Osteocyte (in vitro differentiated cells): ENCODE measurements at regions not wholly inside any gene's neighbourhood (a gene's known extent, or its start where the extent isn't known, plus 50 kb on each side); places are given as distances from the start of the nearest gene placed in this dataset.
"Not testable (repeated sequence)": the region's sequence is repeated elsewhere in the genome, so short reads cannot be mapped to it uniquely, and the experiment has no call there.

ENCODE experiments used
- DNase-seq: peaks from one replicate; pipeline ENCODE4 v3.0.0; 2021; ENCODE audit warnings: mixed read lengths; ENCODE audit not compliant: unreplicated experiment; ENCODE audit errors: extremely low spot score
- H3K27ac Mint-ChIP-seq: one replicate; pipeline ENCODE4 v1.8.0; 2021; ENCODE audit warnings: mild to moderate bottlenecking, mixed read lengths; ENCODE audit not compliant: unreplicated experiment
- H3K27me3 Mint-ChIP-seq: one replicate; pipeline ENCODE4 v1.8.0; 2021; ENCODE audit warnings: mixed read lengths; ENCODE audit not compliant: unreplicated experiment
- H3K36me3 Mint-ChIP-seq: one replicate; pipeline ENCODE4 v1.8.0; 2021; ENCODE audit warnings: mixed read lengths; ENCODE audit not compliant: unreplicated experiment
- H3K4me1 Mint-ChIP-seq: one replicate; pipeline ENCODE4 v1.8.0; 2021; ENCODE audit warnings: mixed read lengths; ENCODE audit not compliant: unreplicated experiment
- H3K4me3 Mint-ChIP-seq: one replicate; pipeline ENCODE4 v1.8.0; 2021; ENCODE audit warnings: mild to moderate bottlenecking, moderate library complexity, mixed read lengths; ENCODE audit not compliant: unreplicated experiment
- H3K9me3 Mint-ChIP-seq: one replicate; pipeline ENCODE4 v1.8.0; 2021; ENCODE audit warnings: mixed read lengths; ENCODE audit not compliant: unreplicated experiment
- TF ChIP-seq, protein P1 (sequence below): fragments of 200-600 bp; sonication (generic); IDR thresholded peaks from 2 replicates; pipeline ENCODE4 v1.5.0; 2021; ENCODE audit warnings: antibody characterized with exemption, mild to moderate bottlenecking, moderate library complexity

DNA sequence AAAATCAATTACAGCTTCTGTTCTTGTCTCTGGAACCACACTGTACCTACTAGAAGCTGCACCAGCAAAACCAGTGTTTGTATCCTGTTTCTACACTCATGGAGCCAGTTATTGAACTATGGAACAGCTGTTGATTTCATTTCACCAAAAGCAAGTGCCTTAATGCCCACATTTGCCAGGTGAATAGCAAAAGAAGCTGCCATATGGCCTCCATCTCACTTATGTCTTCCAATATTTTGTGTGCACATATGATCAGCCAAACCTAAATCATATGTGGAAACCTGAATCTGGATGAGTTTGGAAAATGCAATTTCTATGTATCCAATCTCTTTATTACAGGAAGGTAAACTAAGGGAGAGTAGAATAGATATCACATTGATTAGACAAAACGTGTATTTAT lies 415.8 kb upstream of the GRID2 start:
- Mint-ChIP-seq H3K9me3 (peaks cover 4% of the 10 kb centered on the region), H3K36me3 (no peaks in the 10 kb centered on the region), H3K27me3 (no peaks in the 10 kb centered on the region), H3K27ac (no peak overlapping the region), H3K4me3 (no peak overlapping the region), H3K4me1 (no peaks in the 10 kb centered on the region)
- DNase-seq: no peak
- TF ChIP-seq, protein P1, sequence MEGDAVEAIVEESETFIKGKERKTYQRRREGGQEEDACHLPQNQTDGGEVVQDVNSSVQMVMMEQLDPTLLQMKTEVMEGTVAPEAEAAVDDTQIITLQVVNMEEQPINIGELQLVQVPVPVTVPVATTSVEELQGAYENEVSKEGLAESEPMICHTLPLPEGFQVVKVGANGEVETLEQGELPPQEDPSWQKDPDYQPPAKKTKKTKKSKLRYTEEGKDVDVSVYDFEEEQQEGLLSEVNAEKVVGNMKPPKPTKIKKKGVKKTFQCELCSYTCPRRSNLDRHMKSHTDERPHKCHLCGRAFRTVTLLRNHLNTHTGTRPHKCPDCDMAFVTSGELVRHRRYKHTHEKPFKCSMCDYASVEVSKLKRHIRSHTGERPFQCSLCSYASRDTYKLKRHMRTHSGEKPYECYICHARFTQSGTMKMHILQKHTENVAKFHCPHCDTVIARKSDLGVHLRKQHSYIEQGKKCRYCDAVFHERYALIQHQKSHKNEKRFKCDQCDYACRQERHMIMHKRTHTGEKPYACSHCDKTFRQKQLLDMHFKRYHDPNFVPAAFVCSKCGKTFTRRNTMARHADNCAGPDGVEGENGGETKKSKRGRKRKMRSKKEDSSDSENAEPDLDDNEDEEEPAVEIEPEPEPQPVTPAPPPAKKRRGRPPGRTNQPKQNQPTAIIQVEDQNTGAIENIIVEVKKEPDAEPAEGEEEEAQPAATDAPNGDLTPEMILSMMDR: no peak

DNA sequence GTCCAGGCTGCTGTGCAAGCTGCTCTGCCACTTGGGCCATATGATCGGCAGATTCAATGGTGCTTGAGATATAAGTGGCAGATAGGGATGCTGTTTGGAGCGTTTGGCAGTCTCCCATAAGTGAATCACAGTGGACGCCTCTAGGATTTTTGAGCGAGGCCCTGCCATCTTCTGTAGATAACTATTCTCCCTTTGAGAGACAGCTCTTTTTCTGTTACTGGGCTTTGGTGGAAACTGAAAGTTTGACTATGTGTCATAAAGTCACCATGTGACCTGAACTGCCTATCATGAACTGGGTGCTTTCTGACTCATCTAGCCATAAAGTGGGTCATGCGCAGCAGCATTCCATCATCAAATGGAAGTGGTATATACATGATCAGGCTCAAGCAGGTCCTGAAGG lies 412.5 kb upstream of the GRID2 start:
- H3K9me3 Mint-ChIP-seq, H3K36me3 Mint-ChIP-seq, H3K27ac Mint-ChIP-seq, H3K4me1 Mint-ChIP-seq, H3K4me3 Mint-ChIP-seq, DNase-seq, H3K27me3 Mint-ChIP-seq: not testable (repeated sequence)

DNA sequence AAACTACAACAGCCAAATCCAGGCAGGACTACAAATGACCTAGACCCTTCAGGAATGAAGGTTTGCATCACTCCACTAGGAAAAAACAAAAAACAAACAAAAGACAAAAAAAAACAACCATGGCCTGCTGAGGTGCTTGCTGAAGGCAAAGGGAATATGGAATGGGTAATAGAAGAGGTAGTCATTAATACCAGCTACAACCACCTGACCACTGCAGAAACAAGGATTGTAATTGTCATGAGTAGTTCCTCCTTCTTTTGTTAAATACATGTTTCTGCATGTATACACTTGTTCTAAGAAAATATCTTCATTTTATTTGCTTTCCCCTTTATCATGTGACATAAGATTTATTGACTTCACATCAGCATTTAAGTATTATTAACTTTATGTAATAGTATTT lies 409.8 kb upstream of the GRID2 start:
- Mint-ChIP-seq H3K9me3 (peaks cover 4% of the 10 kb centered on the region), H3K27ac (no peak overlapping the region)

DNA sequence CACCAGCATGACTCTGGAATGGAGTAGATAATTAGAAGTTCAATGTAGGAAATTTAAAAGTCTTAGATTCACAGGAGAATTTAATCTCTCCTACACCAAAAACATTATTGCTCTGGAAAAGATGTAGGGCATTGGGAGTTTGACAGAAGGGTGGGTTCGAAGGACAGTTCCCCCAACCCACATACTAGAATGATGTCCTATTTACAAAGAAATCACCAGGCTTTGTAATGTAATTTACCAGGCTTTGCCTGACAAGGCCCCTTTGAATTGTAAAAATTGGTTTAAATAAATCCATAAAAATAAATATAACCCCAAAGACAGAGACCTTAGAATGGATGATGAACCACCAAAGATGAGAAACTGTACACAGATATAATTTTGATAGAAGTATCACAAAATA lies 399.2 kb upstream of the GRID2 start:
- Mint-ChIP-seq H3K27ac (no peak overlapping the region), H3K4me1 (no peaks in the 10 kb centered on the region)

More for the DNA sequence above, 409.8 kb upstream of the GRID2 start:
- no peak for DNase-seq
- Mint-ChIP-seq H3K36me3 (no peaks in the 10 kb centered on the region), H3K27me3 (no peaks in the 10 kb centered on the region), H3K4me1 (no peaks in the 10 kb centered on the region), H3K4me3 (no peak overlapping the region)
- TF ChIP-seq, protein P1: no peak

DNA sequence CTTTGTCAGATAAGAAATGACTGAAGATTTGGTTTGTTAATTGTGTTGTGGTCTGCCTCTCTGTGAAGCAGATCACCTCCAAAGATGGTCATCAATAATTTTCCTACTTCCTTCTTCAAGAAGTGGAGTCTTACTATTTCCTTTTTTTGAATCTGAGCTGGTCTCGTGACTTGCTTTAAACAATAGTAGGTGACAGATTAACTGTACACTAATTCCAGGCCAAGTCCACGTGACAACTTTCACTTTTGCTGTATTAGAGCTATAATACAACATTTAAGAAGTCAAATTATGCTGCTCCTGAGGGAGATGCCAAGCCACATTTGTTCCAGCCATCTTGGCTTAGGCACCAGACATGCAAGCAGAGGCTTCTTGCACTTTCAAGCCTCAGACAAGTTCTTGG lies 393.8 kb upstream of the GRID2 start:
- no peak for DNase-seq
- H3K36me3 Mint-ChIP-seq: no peaks in the 10 kb centered on the region
- H3K27me3 Mint-ChIP-seq: no peaks in the 10 kb centered on the region
- no peak overlapping the region for H3K27ac Mint-ChIP-seq
- H3K9me3 Mint-ChIP-seq: no peaks in the 10 kb centered on the region
- H3K4me1 Mint-ChIP-seq: no peaks in the 10 kb centered on the region
- no peak overlapping the region for H3K4me3 Mint-ChIP-seq
- TF ChIP-seq, protein P1: no peak

More for the DNA sequence above, 399.2 kb upstream of the GRID2 start:
- Mint-ChIP-seq H3K9me3 (no peaks in the 10 kb centered on the region), H3K36me3 (no peaks in the 10 kb centered on the region), H3K27me3 (no peaks in the 10 kb centered on the region), H3K4me3 (no peak overlapping the region)
- TF ChIP-seq, protein P1: no peak
- DNase-seq: no peak

DNA sequence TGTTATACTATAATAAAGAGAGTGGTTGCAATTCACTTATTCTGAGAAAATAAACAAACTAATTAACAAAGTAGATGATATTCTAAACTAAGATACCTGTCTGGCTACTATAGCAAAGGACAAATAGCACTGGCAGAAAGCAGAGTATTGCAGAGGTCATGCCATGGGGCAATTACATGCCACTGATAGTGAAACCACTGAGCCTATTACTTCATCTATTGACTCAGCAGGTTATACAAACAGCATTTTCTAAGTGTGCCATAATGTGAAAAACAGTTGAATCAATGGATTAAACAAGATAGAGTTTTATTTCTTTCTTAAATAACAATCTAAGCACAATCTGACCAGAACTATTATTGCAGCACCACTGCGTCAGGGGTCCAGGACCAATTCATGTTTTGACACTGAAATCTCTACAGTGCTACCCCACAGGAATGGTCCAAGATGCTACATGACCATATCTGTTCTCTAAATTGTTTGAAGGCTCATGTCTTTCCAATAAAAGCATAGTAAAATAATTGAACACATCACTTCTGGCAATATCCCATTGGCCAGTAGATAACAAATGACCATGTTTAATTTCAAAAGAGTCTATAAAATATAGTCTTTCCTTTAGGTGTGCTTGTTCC lies 389.5 kb upstream of the GRID2 start:
- H3K27me3 Mint-ChIP-seq: no peaks in the 10 kb centered on the region
- H3K36me3 Mint-ChIP-seq: no peaks in the 10 kb centered on the region
- no peak overlapping the region for H3K27ac Mint-ChIP-seq
- DNase-seq: no peak
- no peaks in the 10 kb centered on the region for H3K4me1 Mint-ChIP-seq
- no peaks in the 10 kb centered on the region for H3K9me3 Mint-ChIP-seq
- TF ChIP-seq, protein P1: no peak
- H3K4me3 Mint-ChIP-seq: no peak overlapping the region
